Colonic mucosa (tissue), 4 donors: ENCODE measurements at regions not wholly inside any gene's neighbourhood (a gene's known extent, or its start where the extent isn't known, plus 50 kb on each side); places are given as distances from the start of the nearest gene placed in this dataset.

Experiments used
- DNase-seq: peaks from one replicate; pipeline ENCODE4 v3.0.0-alpha.2; 2020
- H3K27ac ChIP-seq: fragments of 200-600 bp; one replicate; pipeline ENCODE4 v1.8.0; 2021
- H3K27me3 ChIP-seq: fragments of 200-600 bp; one replicate; pipeline ENCODE4 v1.8.0; 2021
- H3K36me3 ChIP-seq: fragments of 200-600 bp; one replicate; pipeline ENCODE4 v1.8.0; 2021
- H3K4me1 ChIP-seq: fragments of 200-600 bp; one replicate; pipeline ENCODE4 v1.8.0; 2021; ENCODE audit warnings: mild to moderate bottlenecking
- H3K4me3 ChIP-seq: fragments of 200-600 bp; one replicate; pipeline ENCODE4 v1.8.0; 2021
- H3K9ac ChIP-seq, 2 donors: one replicate each; pipeline ENCODE4 v1.7.0; 2013; ENCODE audit warnings: control low read depth in 2 of 2, low read depth in 2 of 2, low read length in 2 of 2
- H3K9me3 ChIP-seq: fragments of 200-600 bp; one replicate; pipeline ENCODE4 v1.8.0; 2021
- intact Hi-C: fragments of 100-400 bp; cut with DNase I; formaldehyde crosslinking; loops from one replicate; pipeline ENCODE4 v1.14.1; 2022
- TF ChIP-seq, protein P1 (sequence below): fragments of 200-600 bp; IDR thresholded peaks from one replicate; pipeline ENCODE4 v1.8.0; 2022; ENCODE audit warnings: antibody characterized with exemption, mild to moderate bottlenecking
- donor health status: healthy.
- donor health status: DM: no; HTN: no; CAD: no.
- donor health status: DM: no; HTN: no; CAD: no.

DNA sequence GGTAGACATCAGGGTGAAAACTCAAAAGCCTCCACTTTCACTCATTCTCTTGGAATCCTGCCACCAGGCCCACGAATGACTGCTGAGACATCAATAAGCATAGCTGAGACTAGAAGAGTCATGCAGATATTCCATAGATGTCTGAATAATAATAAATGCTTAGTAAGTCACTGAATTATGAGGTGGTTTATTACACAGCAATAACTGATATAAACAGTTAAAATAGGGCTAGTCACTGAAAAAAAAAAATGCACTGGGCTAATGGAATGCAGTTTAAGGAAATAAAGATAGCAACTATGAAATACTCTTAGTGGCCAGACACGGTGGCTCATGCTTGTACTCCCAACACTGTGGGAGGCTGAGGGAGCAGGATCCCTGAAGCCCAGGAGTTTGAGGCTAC lies 262.8 kb upstream of the CDH6 start:
- no peak for DNase-seq
- TF ChIP-seq, protein P1, sequence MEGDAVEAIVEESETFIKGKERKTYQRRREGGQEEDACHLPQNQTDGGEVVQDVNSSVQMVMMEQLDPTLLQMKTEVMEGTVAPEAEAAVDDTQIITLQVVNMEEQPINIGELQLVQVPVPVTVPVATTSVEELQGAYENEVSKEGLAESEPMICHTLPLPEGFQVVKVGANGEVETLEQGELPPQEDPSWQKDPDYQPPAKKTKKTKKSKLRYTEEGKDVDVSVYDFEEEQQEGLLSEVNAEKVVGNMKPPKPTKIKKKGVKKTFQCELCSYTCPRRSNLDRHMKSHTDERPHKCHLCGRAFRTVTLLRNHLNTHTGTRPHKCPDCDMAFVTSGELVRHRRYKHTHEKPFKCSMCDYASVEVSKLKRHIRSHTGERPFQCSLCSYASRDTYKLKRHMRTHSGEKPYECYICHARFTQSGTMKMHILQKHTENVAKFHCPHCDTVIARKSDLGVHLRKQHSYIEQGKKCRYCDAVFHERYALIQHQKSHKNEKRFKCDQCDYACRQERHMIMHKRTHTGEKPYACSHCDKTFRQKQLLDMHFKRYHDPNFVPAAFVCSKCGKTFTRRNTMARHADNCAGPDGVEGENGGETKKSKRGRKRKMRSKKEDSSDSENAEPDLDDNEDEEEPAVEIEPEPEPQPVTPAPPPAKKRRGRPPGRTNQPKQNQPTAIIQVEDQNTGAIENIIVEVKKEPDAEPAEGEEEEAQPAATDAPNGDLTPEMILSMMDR: no peak
- H3K4me1 ChIP-seq: no peaks in the 10 kb centered on the region
- H3K4me3 ChIP-seq: no peak overlapping the region
- no peaks in the 10 kb centered on the region for H3K27me3 ChIP-seq
- no peak overlapping the region for H3K27ac ChIP-seq
- intact Hi-C loops: no loop called here
- H3K9ac ChIP-seq: no peak overlapping the region
- H3K9me3 ChIP-seq: no peaks in the 10 kb centered on the region
- no peaks in the 10 kb centered on the region for H3K36me3 ChIP-seq

DNA sequence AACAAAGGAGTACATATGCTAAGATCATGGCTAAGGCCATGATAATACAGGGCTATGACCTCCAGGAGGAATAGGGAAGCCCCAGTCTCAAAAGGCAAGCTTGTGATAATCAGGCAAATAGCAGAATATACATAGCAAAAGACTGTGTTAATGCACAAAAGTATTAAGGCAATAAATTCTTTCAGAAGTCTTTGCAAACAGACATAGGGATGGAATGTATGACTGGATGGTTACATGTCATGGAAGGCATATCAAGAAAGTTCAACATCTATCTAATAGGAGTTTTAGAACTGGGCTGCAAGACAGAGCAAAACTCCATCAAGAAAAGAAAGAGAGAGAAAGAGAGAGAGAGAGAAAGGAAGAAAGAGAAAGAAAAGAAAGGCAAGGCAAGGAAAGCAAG lies 264.5 kb upstream of the CDH6 start:
- Histone ChIP-seq H3K9me3 (no peaks in the 10 kb centered on the region), H3K27ac (no peak overlapping the region), H3K36me3 (no peaks in the 10 kb centered on the region), H3K27me3 (no peaks in the 10 kb centered on the region), H3K4me3 (no peak overlapping the region), H3K9ac (no peak overlapping the region), H3K4me1 (no peaks in the 10 kb centered on the region)
- TF ChIP-seq, protein P1: no peak
- intact Hi-C loops: no loop called here
- no peak for DNase-seq

DNA sequence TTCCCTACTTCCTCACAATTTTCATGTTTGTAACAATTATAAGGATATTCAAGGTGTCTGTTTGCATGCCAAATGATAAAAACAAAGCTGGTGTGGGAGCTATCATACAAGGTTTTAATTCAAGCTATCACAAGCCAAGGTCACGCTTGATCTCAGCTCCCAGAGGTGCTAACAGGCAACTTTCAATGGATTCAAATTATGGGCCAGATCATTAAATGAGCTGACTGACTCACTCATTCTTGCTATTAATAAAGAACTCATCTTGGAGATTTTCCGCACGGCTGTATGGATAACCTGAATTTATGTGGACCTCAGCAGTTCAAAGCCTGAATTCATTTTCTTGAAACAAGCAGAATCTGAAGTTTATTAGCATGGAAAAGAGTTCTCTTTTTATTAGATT lies 267.3 kb upstream of the CDH6 start:
- intact Hi-C loops: no loop called here
- TF ChIP-seq, protein P1: no peak
- no peak overlapping the region for H3K4me3 ChIP-seq
- H3K27ac ChIP-seq: no peak overlapping the region
- H3K36me3 ChIP-seq: no peaks in the 10 kb centered on the region
- no peaks in the 10 kb centered on the region for H3K9me3 ChIP-seq
- H3K4me1 ChIP-seq: no peaks in the 10 kb centered on the region
- H3K27me3 ChIP-seq: no peaks in the 10 kb centered on the region
- H3K9ac ChIP-seq: no peak overlapping the region
- DNase-seq: no peak

DNA sequence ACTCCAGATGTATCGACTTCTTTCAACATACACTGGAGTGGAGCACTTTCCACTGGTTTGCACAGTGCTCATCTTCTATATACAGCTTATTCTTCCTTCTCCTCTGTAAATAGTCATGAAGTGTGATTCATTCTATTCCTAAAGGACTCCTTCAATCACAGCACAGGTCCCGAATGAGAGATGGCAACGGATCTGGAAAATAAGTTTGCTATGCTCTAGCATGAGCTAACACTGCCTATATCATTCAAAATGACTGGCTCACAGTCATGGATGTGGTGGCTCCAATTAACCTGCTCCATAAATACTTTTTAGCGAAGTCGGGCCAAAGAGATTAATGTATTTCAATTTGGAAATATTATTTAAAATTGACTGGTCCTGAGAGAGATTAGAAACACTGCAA lies 272.1 kb upstream of the CDH6 start:
- no peak overlapping the region for H3K27ac ChIP-seq
- TF ChIP-seq, protein P1: no peak
- no peak overlapping the region for H3K4me3 ChIP-seq
- no peaks in the 10 kb centered on the region for H3K4me1 ChIP-seq
- H3K9ac ChIP-seq: no peak overlapping the region
- intact Hi-C loops: no loop called here
- no peaks in the 10 kb centered on the region for H3K36me3 ChIP-seq
- no peak for DNase-seq
- H3K9me3 ChIP-seq: no peaks in the 10 kb centered on the region
- no peaks in the 10 kb centered on the region for H3K27me3 ChIP-seq

DNA sequence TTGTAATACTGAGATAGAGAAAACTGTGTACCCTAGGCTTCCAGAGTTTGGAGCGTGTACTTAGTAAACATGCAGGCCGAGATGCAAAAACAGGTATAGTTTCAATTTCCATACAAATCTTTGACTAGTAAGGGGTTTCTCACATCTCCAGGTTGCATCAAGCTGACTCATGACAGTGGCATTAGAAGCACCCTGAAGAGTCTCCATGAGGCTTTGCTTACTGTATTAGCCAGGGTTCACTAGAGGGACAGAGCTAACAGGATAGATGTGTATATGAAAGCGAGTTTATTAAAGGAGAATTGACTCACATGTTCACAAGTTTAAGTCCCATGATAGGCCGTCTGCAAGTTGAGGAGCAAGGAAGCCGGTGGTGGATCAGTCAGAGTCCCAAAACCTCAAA lies 275.3 kb upstream of the CDH6 start:
- Histone ChIP-seq H3K9me3 (no peaks in the 10 kb centered on the region), H3K27me3 (no peaks in the 10 kb centered on the region), H3K36me3 (no peaks in the 10 kb centered on the region), H3K27ac (no peak overlapping the region), H3K9ac (no peak overlapping the region), H3K4me3 (no peak overlapping the region), H3K4me1 (no peaks in the 10 kb centered on the region)
- no peak for DNase-seq
- TF ChIP-seq, protein P1: no peak
- intact Hi-C loops: no loop called here

DNA sequence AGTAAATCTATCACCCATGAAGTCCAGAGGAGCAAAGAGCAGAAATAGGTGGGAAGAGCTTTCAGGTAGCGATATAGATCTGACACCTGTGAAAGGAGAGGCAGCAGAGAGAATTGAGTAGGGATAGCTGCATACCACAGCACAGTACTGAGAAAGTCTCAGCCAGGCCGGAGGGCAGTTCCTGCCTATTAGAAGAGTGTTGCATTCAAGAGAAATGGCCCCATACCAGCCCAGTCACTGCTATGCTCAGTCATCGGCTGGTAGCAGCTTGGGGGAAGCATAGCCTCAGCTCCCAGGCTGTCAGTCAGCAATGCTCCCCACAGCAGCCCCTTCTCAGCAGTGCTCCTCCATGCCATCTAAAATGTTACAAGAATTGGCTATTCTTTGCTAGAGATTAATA lies 285.1 kb upstream of the CDH6 start:
- Histone ChIP-seq H3K27me3 (no peaks in the 10 kb centered on the region), H3K4me3 (no peak overlapping the region), H3K9me3 (no peaks in the 10 kb centered on the region), H3K4me1 (no peaks in the 10 kb centered on the region), H3K9ac (no peak overlapping the region), H3K36me3 (no peaks in the 10 kb centered on the region), H3K27ac (no peak overlapping the region)
- TF ChIP-seq, protein P1: no peak
- intact Hi-C loops: no loop called here
- no peak for DNase-seq
